Fibroblast of skin of abdomen (primary cell): ENCODE measurements at regions not wholly inside any gene's neighbourhood (a gene's known extent, or its start where the extent isn't known, plus 50 kb on each side); places are given as distances from the start of the nearest gene placed in this dataset.

Experiments used
- DNase-seq: peaks from one replicate; pipeline ENCODE4 v3.0.0-alpha.2; 2013

DNA sequence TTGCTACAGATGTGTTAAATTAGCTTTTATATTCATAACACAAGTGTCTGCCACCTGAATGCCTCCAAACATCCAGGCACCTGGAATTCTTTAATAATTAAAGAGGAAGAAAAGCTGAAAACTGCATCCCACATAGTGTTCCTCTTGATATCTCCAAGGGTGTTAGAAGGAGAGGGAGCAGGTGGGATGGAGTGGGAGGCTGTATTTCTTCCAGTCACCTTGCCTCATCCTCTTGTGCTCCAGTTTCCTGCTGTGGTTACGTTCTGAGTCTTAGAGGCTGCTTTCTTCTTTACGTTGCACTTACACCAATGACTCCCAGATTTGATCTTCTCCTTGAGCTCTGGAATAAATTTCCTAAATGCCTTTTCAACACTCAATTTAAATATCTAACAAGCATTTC is 230.3 kb upstream of the LYPLAL1 start:
- no peak for DNase-seq

DNA sequence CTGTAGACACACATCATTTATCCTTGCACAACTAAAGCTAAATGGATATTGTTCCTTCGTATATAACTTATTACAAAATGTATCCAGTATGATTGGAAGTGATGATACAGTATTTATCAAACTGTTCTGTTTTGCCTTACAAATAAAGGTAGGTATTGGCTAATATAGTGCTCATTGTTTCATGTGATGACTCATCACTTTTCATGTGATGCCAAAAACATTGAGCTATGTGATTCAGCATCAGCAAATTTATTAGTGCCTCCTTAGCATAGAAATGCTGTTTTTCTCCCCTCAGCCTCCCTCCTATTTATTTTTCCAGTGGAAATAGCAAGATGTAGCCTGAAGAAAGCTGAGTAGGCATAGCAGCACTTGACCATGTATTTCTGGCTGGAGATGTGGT is 228.6 kb upstream of the LYPLAL1 start:
- DNase-seq, result peak; percentile 14

DNA sequence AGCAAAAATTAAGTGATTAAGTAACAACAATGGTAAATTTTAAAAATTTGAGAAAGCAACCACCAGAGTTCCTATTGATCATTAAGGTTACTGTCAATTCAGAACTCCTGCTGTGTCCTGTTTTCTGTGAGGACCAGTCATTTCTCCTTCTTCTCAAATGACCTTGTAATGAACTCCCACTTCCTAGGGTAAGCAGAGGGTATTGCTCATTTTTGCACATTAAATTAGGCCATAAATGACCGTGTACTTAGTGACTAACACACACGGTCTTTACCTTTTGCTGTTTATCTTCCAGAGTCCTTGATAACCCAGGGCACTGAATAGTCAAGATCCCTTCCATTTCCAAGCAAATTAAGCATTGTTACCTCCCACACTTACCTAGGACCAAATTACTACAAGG is 227.5 kb upstream of the LYPLAL1 start:
- no peak for DNase-seq

DNA sequence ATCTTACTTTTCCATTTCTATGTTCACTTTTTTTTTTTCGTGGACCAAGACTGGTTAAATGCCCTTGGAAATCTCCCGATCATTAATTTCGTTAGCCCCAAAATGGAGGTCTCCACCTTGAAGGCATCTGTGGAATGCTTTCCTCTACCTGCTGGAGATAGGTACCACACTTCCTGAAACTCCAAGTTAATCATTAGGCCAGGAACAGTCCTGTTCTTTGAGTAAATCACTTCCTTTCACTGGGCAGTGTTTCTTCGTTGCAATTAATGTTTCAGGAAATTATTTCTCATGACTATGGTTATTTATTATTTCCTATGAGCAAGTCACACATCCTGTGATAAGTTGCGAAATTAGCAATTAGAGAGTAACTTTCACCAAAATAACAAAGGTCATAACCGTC is 225.2 kb upstream of the LYPLAL1 start:
- no peak for DNase-seq

DNA sequence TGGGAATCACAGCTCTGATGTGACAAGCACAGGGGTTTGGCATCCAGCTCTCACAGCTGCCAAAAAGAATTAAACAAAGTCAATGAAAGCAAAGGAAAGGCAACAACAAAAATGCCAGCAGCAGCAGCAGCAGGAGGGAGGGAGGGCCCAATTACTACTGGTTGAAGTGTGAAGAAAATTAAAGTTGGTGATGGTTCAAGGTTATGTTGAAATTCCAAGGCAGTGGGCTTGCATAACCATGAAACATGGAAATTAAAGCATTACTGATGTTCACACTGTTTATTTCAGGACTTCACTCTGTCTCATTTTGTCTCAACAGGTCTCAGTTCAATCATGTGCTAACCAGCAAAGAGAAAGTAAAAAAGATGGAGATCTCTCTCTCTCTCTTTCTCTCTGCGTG is 220.3 kb upstream of the LYPLAL1 start:
- no peak for DNase-seq

DNA sequence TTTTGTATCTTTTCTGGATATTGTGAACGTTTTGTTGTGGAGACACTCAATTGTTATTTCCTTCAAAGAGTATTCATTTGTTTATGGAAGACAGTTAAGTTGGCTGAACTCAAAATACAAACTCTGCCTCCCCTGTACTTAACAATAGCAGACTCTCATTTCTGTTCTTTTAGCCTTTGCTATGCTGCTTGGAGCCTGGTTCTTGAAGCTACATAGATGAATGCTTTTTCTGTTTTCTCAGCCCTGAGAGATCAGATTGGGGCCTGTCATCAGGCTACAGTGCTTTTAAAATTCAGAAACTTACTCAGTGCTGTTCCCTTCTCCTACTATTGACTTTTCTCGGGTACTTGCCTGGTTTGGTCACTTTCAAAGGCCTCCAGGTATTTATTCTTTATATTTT is 215.7 kb upstream of the LYPLAL1 start:
- no peak for DNase-seq

DNA sequence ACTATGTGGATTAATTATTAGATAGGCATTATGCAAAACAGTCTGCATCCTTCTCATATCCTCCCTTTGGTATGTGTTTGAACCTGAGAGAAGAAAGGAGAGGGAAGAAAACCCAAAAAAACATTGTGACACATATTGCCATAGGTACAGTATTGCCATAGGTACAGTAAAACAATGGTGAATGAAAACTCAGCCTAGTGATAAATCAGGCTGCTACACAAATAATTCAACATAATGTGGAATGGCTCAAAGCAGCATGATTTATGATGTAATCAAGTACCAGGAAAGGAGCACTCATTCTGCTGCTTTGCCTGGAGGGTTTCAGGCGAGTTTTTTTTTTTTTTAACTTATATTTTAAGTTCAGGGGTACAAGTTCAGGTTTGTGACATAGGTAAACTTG is 213.9 kb upstream of the LYPLAL1 start:
- no peak for DNase-seq

DNA sequence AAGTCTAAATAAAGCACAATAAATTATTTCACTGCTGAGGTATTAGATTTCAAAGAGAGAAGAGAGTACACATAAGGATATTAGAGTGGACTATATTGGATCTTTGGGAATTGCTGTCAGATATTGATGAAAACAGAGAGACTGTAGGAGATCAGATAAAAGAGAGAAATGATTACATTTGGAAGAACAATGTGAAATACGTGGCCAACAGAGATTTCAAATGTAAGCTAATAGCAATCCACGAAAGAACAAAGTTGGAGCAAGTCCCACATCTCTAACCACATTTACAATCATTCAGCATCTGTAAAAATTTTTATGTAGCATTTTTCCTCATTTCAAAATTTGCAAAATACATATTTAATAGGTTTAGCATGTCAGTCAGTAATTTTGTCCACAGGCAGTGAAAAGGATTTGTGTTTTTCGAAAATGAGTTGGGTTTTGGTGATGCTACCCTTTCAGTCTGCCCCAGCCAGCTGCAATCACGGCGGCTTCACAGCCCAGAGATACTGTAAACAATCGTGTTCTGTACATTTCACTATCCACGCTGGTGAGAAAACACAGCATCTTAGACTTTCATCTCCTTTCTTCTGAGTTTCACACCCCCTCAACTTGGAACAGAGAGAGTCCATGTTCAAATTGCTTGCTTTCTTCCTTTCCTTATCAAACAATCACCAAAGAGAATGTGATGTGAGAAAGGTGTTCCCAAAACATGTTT is 209.1 kb upstream of the LYPLAL1 start:
- DNase-seq, result no peak

DNA sequence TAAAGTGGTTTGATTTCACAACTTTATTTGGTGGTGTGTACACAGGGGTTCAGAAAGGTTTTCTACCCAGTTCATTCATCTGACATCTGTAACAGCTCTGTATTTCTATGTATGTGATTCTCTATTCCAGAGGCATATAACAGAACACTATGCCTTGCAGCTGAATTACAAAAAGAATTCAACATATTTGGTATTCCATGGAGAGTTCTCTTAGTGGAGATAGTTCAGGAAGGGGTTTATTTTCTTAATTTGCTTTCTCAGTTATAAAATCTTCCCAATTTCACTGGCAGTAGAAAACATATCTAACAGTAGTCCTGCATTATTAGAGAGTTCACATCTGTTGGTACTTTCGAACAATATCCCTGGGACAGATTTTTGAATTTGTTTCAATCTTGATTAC is 207.9 kb upstream of the LYPLAL1 start:
- DNase-seq, result no peak

DNA sequence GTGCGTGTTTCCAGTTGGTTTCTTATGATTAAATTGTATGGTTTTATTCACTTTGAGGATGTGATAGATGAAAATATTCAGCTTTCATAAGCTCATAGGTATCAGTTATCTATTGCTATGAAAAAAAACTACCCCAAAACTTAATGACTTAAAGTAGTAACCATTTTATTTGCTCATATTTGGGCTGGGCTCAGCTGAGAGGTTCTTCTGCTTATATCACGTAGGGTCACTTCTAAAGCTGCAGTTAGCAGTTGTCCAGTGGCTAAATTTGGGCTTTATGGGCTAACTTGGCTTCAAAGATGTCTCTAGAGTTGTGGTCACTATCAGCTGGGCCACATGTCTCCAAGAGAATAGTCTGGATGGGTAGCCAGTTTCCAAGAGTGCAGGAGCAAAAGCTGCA is 206.4 kb upstream of the LYPLAL1 start:
- no peak for DNase-seq

DNA sequence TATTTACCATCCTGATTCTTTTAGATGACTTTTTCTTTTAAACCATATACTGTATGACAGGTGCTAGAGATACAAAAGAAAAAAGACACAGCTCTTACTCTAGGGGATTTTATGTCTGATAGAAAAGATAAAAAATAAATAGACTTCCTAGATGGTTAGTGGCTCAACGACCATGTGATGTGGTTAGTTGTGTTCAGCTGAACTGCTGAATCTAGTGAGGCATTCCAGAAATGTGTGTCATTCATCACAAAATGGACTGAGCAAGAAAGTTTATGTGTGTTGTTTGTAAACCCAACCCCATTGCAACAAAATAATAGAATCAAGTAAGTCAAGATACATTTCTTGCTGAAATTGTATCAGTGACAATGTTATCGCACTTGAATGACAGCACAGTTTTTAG is 205.8 kb upstream of the LYPLAL1 start:
- peak; percentile 10 for DNase-seq

DNA sequence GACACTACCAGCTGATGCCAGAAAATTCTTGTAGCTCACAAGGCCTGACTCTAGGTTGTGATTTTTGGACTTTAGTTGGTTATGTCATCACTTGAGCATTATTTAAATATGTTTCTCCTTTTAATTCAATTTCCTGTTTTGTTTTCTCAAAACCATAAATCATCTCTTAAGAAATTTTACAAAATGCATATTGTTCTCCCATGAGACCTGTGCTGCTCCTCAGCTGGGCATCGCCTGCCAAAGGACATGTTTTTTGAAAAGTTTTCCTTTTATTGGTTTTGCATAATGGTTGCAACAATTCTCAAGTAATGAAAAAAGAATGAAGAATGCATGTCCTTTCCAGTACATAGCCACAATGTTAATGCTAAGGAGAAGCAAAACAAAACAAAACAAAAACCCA is 204.7 kb upstream of the LYPLAL1 start:
- no peak for DNase-seq

DNA sequence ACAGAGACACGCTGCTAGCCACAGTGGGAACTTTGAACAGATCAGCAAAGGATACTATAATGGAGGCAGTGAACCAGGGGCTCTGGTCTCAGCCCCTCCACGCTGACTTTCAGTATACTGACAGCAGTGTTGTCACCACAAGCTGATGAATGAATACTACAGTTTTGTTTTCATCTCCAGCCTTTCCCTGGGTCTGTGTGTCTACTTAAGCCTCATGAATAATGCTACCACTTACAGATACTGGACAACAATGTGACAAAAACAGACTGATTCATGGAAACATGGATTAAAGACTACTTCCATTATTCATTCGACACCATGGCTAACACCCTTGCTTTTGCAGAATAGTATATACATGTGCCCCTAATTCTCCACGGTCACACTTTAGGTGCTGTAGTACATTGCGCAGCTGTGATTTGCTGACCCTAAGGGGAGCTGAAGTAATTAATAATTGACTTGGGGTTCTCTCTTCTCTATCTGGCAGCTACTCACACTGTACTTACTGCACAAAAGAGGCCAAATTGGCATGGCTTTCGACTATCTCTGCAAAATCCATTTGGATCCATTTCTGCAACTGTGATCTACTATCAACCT is 203.2 kb upstream of the LYPLAL1 start:
- no peak for DNase-seq

DNA sequence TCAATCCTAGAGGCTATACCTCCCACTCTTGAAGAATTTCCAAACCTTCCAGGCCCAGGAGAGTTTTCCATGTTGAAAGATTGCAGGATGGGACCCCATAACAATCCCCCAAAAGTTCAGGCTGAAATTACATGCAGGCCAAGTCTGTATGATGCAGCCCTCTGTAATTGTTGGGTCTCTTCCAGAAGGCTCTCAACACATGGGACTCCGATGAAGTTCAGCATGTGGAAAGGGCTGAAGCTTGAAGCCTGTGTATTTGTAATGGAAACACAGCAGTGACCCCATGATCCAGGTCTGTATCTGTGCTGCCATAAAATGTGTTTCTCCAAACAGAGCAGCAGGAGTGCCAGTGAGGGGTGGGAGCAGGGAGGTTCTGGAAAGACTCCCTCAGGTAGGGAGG is 202.5 kb upstream of the LYPLAL1 start:
- peak; percentile 6 for DNase-seq

DNA sequence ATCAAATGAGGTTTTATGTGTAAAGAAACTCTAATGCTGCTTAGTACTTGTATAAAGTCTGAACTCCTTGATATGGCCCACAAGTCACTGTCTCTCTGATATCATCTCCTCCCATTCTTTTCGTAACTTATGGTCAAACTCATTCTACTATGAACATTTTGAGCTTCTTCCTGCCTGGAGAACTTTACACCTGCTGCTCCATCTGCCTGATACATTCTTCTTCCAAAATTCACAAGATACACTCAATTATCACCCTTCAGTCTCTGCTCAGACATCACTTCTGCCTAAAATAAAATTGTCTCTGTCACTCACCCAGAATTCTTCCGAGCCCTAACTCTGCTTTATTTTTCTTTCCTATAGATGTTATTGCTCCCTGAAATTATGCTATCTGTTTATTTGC is 192.8 kb upstream of the LYPLAL1 start:
- DNase-seq, result no peak

DNA sequence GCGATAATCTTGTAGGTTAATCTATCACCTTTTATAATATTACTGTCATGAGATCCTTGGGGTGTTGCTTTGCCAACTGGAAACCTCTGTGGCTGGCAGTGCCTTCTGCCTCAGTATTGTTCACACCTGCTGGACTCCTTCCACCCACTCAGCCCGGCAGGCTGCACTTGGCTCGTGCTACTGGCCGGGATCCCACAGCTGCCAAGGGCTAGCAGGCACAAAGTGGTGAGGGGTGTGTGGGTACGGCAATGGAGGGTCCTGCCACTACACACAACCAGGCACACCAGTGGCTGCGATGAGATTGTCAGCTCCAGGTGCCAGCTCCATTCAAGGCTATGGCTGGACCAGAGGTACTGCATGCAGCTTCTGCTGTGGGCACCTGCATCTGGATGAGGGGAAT is 191.2 kb upstream of the LYPLAL1 start:
- no peak for DNase-seq

DNA sequence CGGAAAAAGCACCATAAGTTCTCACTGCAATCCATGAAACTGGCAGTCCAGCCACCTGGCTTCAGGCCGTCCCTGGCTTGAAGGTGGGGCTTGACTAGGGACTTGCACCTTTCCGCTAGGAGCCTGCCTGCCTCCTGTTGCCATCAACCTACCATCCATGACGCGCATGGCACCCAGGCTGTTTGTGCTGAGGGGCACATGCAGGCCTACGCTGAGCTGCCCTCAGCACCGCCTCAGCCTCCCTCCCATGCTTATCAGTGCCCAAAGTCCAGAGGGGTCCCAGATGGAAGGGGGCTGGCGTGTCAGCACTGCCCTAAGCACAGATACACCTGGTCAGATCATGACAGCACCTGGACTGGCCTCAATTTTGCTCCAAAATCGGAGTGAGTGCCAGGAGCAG is 190.2 kb upstream of the LYPLAL1 start:
- no peak for DNase-seq

DNA sequence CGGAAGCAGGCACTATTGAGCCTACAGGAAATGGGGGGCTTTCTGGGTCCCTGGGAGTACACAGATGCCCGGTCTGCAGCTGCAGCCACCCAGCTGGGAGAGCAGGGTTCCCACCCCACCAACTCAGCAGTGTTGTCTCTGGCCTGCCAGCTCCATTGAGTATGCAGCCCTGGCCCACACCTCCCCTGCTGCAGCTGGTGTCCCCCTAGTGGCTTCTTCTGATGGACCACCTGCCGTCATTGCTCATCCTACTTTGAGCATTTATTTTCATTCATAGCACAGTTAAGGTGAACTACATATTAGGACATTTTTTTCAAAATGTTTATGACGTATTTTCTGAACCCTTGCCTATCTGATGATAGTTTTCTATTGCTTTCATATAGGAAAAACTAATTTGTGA is 189.8 kb upstream of the LYPLAL1 start:
- DNase-seq, result no peak

DNA sequence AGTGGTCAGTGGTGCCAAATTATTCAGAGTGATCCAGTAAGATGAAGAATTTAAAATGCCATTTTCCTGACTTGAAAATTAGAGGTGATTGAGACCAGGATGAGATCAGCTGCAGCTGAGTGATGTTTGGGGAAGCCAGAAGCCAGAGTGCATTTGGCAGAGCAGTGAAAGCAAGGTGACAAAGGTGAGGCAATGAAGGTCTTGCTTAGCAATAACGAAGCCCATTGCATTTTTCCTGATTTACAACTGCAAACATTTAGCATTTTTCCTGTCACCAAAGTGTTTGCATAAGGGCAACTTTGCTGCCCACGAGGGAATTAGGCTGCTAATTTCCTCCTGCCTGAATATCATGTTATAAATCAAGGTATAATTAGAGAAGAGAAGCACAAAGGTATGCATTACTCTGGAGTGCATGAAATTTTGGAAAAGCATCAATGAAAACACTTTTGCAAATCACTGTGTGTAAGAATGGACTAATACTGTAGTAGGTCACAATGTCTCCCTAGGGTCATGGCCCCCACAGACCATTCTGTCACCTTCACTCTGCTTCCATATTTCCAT is 188.2 kb upstream of the LYPLAL1 start:
- no peak for DNase-seq

DNA sequence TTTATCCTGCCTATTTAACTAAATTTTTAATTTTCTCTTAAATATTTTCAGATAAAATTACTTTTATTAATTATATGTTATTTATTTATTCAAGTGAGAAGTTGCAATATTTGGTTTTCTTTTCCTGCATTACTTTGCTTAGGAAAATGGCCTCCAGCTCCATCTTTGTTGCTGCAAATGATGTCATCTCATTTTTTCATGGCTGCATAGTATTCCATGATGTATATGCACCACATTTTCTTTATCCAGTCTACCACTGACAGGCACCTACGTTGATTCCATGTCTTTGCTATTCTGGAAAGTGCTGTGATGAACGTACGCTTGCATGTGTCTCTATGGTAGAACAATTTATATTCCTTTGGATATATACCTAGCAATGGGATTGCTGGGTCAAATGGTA is 186.9 kb upstream of the LYPLAL1 start:
- no peak for DNase-seq

DNA sequence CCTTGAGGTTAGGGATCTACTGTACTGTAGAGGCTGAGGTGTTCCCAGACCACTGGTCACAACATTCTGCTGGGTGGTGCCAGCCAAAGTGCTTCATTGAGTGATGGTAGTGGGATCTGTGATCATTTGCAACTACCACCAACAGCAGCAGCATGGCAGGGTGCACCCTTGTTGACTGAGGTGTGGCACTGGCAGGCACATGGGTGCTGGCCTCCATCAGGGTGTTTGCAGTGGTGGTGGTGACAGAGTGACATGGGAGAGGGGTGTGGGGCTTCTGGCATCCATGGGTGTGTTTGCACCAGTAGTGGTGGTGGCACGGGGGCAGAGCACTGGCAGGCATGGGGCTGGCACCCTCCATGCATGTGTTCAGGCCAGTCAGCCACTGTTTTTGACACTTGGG is 183.7 kb upstream of the LYPLAL1 start:
- DNase-seq, result no peak

DNA sequence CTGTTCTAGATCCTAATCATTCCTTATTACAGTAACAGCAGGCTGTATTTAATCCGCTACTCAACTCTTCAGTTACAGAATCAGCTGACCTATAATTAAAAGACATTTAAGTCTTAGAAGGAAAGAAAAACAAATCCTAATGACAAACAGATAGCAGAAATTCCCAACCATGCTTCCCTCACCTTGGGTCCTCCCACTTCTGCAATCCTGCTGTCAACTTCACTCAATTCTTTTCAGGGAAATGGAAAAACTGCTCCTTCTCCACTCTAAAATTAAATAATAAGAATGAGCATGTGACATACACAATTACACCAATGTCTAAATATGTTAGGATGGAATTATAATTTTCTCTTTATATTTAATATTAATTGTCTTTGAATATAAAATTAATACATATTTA is 182.6 kb upstream of the LYPLAL1 start:
- DNase-seq, result no peak

DNA sequence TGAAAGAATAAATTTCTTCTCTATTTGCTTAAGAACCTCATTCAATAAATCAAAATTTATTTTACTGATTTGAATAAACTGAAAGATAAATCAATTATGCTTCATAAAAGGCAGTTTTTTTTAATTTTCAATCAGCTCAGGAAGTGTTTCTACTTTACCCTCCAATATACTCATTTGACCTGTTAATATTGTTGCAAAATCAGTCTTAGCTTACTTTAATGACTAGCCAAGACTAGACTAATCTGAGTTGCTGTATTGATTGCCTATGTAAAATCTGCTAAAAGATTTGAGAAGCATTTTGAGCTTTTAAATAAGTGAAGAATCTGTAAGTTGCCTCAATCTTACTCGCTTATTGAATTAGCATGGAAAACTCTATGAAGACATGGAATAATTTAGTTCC is 179.1 kb upstream of the LYPLAL1 start:
- DNase-seq, result no peak

DNA sequence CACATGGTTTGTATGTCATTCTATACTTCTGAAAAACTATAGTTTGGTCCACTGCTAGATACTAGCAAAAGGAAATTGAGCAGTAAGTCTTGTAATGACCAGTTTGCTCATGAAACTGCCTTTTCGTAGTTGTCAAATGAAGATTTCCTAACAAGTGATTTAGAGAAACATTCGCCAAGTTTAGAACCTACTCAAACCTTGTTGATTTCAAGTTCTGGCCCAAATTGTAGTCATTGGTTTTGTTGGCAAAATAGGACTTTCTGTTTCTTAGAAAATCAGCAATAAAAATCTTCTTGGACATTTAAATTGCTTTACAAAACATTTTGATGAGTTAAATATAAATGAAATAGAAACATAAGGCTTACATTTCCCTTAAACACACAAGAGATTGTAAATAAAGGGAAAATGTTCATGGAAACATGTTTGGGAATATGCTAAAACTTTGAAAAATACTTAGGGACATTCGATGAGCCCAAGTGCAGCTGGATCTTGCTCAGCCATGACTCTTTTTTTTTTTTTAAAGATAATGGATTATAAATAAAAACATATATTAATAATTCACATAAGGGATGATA is 178.5 kb upstream of the LYPLAL1 start:
- DNase-seq, result no peak
